Subcutaneous abdominal adipose tissue (tissue), 5 donors: ENCODE measurements at regions not wholly inside any gene's neighbourhood (a gene's known extent, or its start where the extent isn't known, plus 50 kb on each side); places are given as distances from the start of the nearest gene placed in this dataset.

Source experiments
- H3K27ac ChIP-seq: one replicate; pipeline ENCODE4 v1.7.0; 2013; ENCODE audit warnings: low read depth, mild to moderate bottlenecking, inconsistent platforms, low read length, moderate library complexity
- H3K27me3 ChIP-seq, 5 donors: one replicate each; pipeline ENCODE4 v1.7.0; 2013; ENCODE audit warnings: low read length in 5 of 5, inconsistent platforms in 1 of 5; ENCODE audit not compliant: control insufficient read depth in 5 of 5, insufficient read depth in 4 of 5
- H3K36me3 ChIP-seq, 5 donors: one replicate each; pipeline ENCODE4 v1.7.0; 2013; ENCODE audit warnings: low read length in 5 of 5; ENCODE audit not compliant: control insufficient read depth in 5 of 5, insufficient read depth in 5 of 5
- H3K4me1 ChIP-seq, 5 donors: one replicate each; pipeline ENCODE4 v1.7.0; 2013; ENCODE audit warnings: low read length in 5 of 5, mild to moderate bottlenecking in 3 of 5, moderate library complexity in 1 of 5; ENCODE audit not compliant: control insufficient read depth in 5 of 5, insufficient read depth in 5 of 5
- H3K4me3 ChIP-seq, 5 donors: one replicate each; pipeline ENCODE4 v1.7.0; 2013; ENCODE audit warnings: low read length in 5 of 5, low read depth in 1 of 5
- H3K9ac ChIP-seq, 5 donors: one replicate each; pipeline ENCODE4 v1.7.0; 2013; ENCODE audit warnings: low read length in 5 of 5, mild to moderate bottlenecking in 4 of 5, moderate library complexity in 3 of 5
- H3K9me3 ChIP-seq, 5 donors: one replicate each; pipeline ENCODE4 v1.7.0; 2013; ENCODE audit warnings: low read length in 5 of 5; ENCODE audit not compliant: control insufficient read depth in 5 of 5
- donor health status: healthy.
- donor health status: healthy.
- donor health status: healthy.
- donor health status: healthy.
- donor health status: healthy.

GRCh38 chr2:191533693-191534180 is 144.2 kb upstream of the NABP1 start:
- Histone ChIP-seq H3K4me3 (no peak overlapping the region), H3K9me3 (no peaks in the 10 kb centered on the region), H3K27me3 (no peaks in the 10 kb centered on the region), H3K27ac (no peak overlapping the region), H3K36me3 (no peaks in the 10 kb centered on the region), H3K4me1 (peaks cover 0 to 8% (median 4%) of the 10 kb centered on the region in 5 donors), H3K9ac (no peak overlapping the region)

GRCh38 chr2:191537921-191538320 is 140.0 kb upstream of the NABP1 start:
- H3K27ac ChIP-seq, result no peak overlapping the region
- no peaks in the 10 kb centered on the region for H3K36me3 ChIP-seq
- no peaks in the 10 kb centered on the region for H3K9me3 ChIP-seq
- H3K4me3 ChIP-seq, result no peak overlapping the region
- H3K27me3 ChIP-seq, result no peaks in the 10 kb centered on the region
- no peak overlapping the region for H3K9ac ChIP-seq
- peaks cover 0 to 11% (median 6%) of the 10 kb centered on the region in 5 donors for H3K4me1 ChIP-seq

- no peaks in the 10 kb centered on the region for H3K27me3 ChIP-seq
- no peak overlapping the region for H3K9ac ChIP-seq
- peaks cover 0 to 11% (median 6%) of the 10 kb centered on the region in 5 donors for H3K4me1 ChIP-seq
Observed at GRCh38 chr2:191538334-191538903, 139.5 kb upstream of the NABP1 start.

GRCh38 chr2:191539068-191539467 is 138.9 kb upstream of the NABP1 start:
- H3K36me3 ChIP-seq, result no peaks in the 10 kb centered on the region
- no peak overlapping the region for H3K27ac ChIP-seq
- H3K9me3 ChIP-seq, result no peaks in the 10 kb centered on the region
- no peak overlapping the region for H3K9ac ChIP-seq
- no peak overlapping the region for H3K4me3 ChIP-seq
- no peaks in the 10 kb centered on the region for H3K27me3 ChIP-seq
- peaks cover 0 to 11% (median 6%) of the 10 kb centered on the region in 5 donors for H3K4me1 ChIP-seq

More at GRCh38 chr2:191538334-191538903, 139.5 kb upstream of the NABP1 start:
- Histone ChIP-seq H3K4me3 (peak overlapping the region in 1 of 5 donors; percentile 29), H3K27ac (no peak overlapping the region), H3K36me3 (no peaks in the 10 kb centered on the region), H3K9me3 (no peaks in the 10 kb centered on the region)

- Histone ChIP-seq H3K4me3 (no peak overlapping the region), H3K36me3 (no peaks in the 10 kb centered on the region), H3K27me3 (no peaks in the 10 kb centered on the region), H3K9ac (no peak overlapping the region), H3K27ac (no peak overlapping the region), H3K9me3 (peaks cover 0 to 4% (median 0%) of the 10 kb centered on the region in 5 donors), H3K4me1 (peaks cover 0 to 11% (median 6%) of the 10 kb centered on the region in 5 donors)
Observed at GRCh38 chr2:191540681-191541080, 137.3 kb upstream of the NABP1 start.

GRCh38 chr2:191543708-191544107 is 134.2 kb upstream of the NABP1 start:
- H3K4me3 ChIP-seq, result no peak overlapping the region
- H3K4me1 ChIP-seq, result peaks cover 0 to 4% (median 3%) of the 10 kb centered on the region in 5 donors
- no peaks in the 10 kb centered on the region for H3K27me3 ChIP-seq
- no peak overlapping the region for H3K9ac ChIP-seq
- H3K27ac ChIP-seq, result no peak overlapping the region
- H3K9me3 ChIP-seq, result peaks cover 0 to 4% (median 0%) of the 10 kb centered on the region in 5 donors
- H3K36me3 ChIP-seq, result no peaks in the 10 kb centered on the region

GRCh38 chr2:191544461-191545062 is 133.4 kb upstream of the NABP1 start:
- H3K27ac ChIP-seq, result no peak overlapping the region
- H3K4me1 ChIP-seq, result no peaks in the 10 kb centered on the region
- H3K9me3 ChIP-seq, result peaks cover 0 to 4% (median 0%) of the 10 kb centered on the region in 5 donors
- H3K27me3 ChIP-seq, result no peaks in the 10 kb centered on the region
- H3K4me3 ChIP-seq, result no peak overlapping the region
- H3K36me3 ChIP-seq, result no peaks in the 10 kb centered on the region
- no peak overlapping the region for H3K9ac ChIP-seq

- Histone ChIP-seq H3K27me3 (no peaks in the 10 kb centered on the region), H3K4me1 (no peaks in the 10 kb centered on the region), H3K27ac (no peak overlapping the region), H3K4me3 (no peak overlapping the region), H3K36me3 (no peaks in the 10 kb centered on the region), H3K9me3 (peaks cover 0 to 4% (median 0%) of the 10 kb centered on the region in 5 donors), H3K9ac (no peak overlapping the region)
Observed at GRCh38 chr2:191545361-191545760, 132.6 kb upstream of the NABP1 start.

- no peaks in the 10 kb centered on the region for H3K9me3 ChIP-seq
- H3K27me3 ChIP-seq, result peaks cover 0 to 2% (median 0%) of the 10 kb centered on the region in 5 donors
- H3K27ac ChIP-seq, result no peak overlapping the region
- no peak overlapping the region for H3K4me3 ChIP-seq
- H3K4me1 ChIP-seq, result peaks cover 0 to 7% (median 0%) of the 10 kb centered on the region in 5 donors
- no peak overlapping the region for H3K9ac ChIP-seq
- H3K36me3 ChIP-seq, result no peaks in the 10 kb centered on the region
Observed at GRCh38 chr2:191552066-191552465, 125.9 kb upstream of the NABP1 start.

GRCh38 chr2:191554240-191554639 is 123.7 kb upstream of the NABP1 start:
- Histone ChIP-seq H3K9ac (no peak overlapping the region), H3K4me3 (no peak overlapping the region), H3K27me3 (peaks cover 0 to 2% (median 0%) of the 10 kb centered on the region in 5 donors), H3K36me3 (no peaks in the 10 kb centered on the region), H3K9me3 (no peaks in the 10 kb centered on the region), H3K27ac (no peak overlapping the region), H3K4me1 (peaks cover 0 to 7% (median 0%) of the 10 kb centered on the region in 5 donors)
